ENCODE measurements at regions not wholly inside any gene's neighbourhood (a gene's known extent, or its start where the extent isn't known, plus 50 kb on each side); places are given as distances from the start of the nearest gene placed in this dataset.
"Not testable (repeated sequence)": the region's sequence is repeated elsewhere in the genome, so short reads cannot be mapped to it uniquely, and the experiment has no call there.

- Mint-ChIP-seq H3K4me3 (no peak overlapping the region), H3K4me1 (ENCODE audit: low read depth) (no peaks in the 10 kb centered on the region), H3K27ac (no peak overlapping the region), H3K36me3 (ENCODE audit: insufficient read depth in 2 of 2) (no peaks in the 10 kb centered on the region), H3K27me3 (ENCODE audit: low read depth) (no peaks in the 10 kb centered on the region), H3K9me3 (no peaks in the 10 kb centered on the region)
- DNase-seq = no peak
- ATAC-seq (replicated peaks in 1 of 2) = no peak
These were observed 223.7 kb downstream of the SQOR start for GRCh38 chr15:45858491-45858890.

- no peaks in the 10 kb centered on the region for H3K9me3 Mint-ChIP-seq
- no peak overlapping the region for H3K4me3 Mint-ChIP-seq
- no peaks in the 10 kb centered on the region for H3K4me1 Mint-ChIP-seq (ENCODE audit: low read depth)
- DNase-seq (no peak), ATAC-seq (replicated peaks in 1 of 2) (no peak)
- H3K27ac Mint-ChIP-seq = no peak overlapping the region
- H3K36me3 Mint-ChIP-seq (ENCODE audit: insufficient read depth in 2 of 2) = no peaks in the 10 kb centered on the region
- H3K27me3 Mint-ChIP-seq (ENCODE audit: low read depth) = no peaks in the 10 kb centered on the region
These were observed 227.2 kb downstream of the SQOR start for GRCh38 chr15:45862034-45862433.

GRCh38 chr15:45863881-45864580, 229.2 kb downstream of the SQOR start:
- no peak for ATAC-seq (replicated peaks in 1 of 2)
- Mint-ChIP-seq H3K27ac (no peak overlapping the region), H3K9me3 (peaks cover 0 to 5% of the 10 kb centered on the region in 2 donors), H3K36me3 (ENCODE audit: insufficient read depth in 2 of 2) (no peaks in the 10 kb centered on the region), H3K4me3 (no peak overlapping the region), H3K4me1 (ENCODE audit: low read depth) (no peaks in the 10 kb centered on the region), H3K27me3 (ENCODE audit: low read depth) (no peaks in the 10 kb centered on the region)
- no peak for DNase-seq

- H3K36me3 Mint-ChIP-seq (ENCODE audit: insufficient read depth in 2 of 2) = no peaks in the 10 kb centered on the region
- no peak overlapping the region for H3K4me3 Mint-ChIP-seq
- DNase-seq = no peak
- no peaks in the 10 kb centered on the region for H3K4me1 Mint-ChIP-seq (ENCODE audit: low read depth)
- ATAC-seq (replicated peaks in 1 of 2) = no peak
- H3K27me3 Mint-ChIP-seq (ENCODE audit: low read depth) = no peaks in the 10 kb centered on the region
- no peak overlapping the region for H3K27ac Mint-ChIP-seq
- peaks cover under 1 to 8% of the 10 kb centered on the region in 2 donors for H3K9me3 Mint-ChIP-seq
These were observed 231.8 kb downstream of the SQOR start for GRCh38 chr15:45866616-45867015.

- DNase-seq (no peak), ATAC-seq (replicated peaks in 1 of 2) (no peak)
- H3K4me1 Mint-ChIP-seq (ENCODE audit: low read depth) = no peaks in the 10 kb centered on the region
- H3K27ac Mint-ChIP-seq = no peak overlapping the region
- no peaks in the 10 kb centered on the region for H3K27me3 Mint-ChIP-seq (ENCODE audit: low read depth)
- H3K4me3 Mint-ChIP-seq = no peak overlapping the region
- H3K9me3 Mint-ChIP-seq = peaks cover 3 to 8% of the 10 kb centered on the region in 2 donors
- H3K36me3 Mint-ChIP-seq (ENCODE audit: insufficient read depth in 2 of 2) = no peaks in the 10 kb centered on the region
These were observed 232.5 kb downstream of the SQOR start for GRCh38 chr15:45867281-45867680.

- H3K9me3 Mint-ChIP-seq = peaks cover 6 to 11% of the 10 kb centered on the region in 2 donors
- H3K27me3 Mint-ChIP-seq (ENCODE audit: low read depth) = no peaks in the 10 kb centered on the region
- no peak for DNase-seq
- no peak overlapping the region for H3K27ac Mint-ChIP-seq
- H3K4me3 Mint-ChIP-seq = no peak overlapping the region
- H3K4me1 Mint-ChIP-seq (ENCODE audit: low read depth) = no peaks in the 10 kb centered on the region
- no peaks in the 10 kb centered on the region for H3K36me3 Mint-ChIP-seq (ENCODE audit: insufficient read depth in 2 of 2)
- no peak for ATAC-seq (replicated peaks in 1 of 2)
These were observed 233.4 kb downstream of the SQOR start for GRCh38 chr15:45868109-45868691.

- Mint-ChIP-seq H3K9me3 (peaks cover 6 to 11% of the 10 kb centered on the region in 2 donors), H3K4me1 (ENCODE audit: low read depth) (no peaks in the 10 kb centered on the region), H3K4me3 (no peak overlapping the region), H3K27me3 (ENCODE audit: low read depth) (no peaks in the 10 kb centered on the region), H3K36me3 (ENCODE audit: insufficient read depth in 2 of 2) (no peaks in the 10 kb centered on the region), H3K27ac (no peak overlapping the region)
- no peak for DNase-seq
- no peak for ATAC-seq (replicated peaks in 1 of 2)
These were observed 234.3 kb downstream of the SQOR start for GRCh38 chr15:45869034-45869668.

GRCh38 chr15:45871121-45871855, 236.5 kb downstream of the SQOR start:
- Mint-ChIP-seq H3K36me3 (ENCODE audit: insufficient read depth in 2 of 2) (no peaks in the 10 kb centered on the region), H3K4me3 (no peak overlapping the region), H3K27me3 (ENCODE audit: low read depth) (peaks cover 5% of the 10 kb centered on the region), H3K4me1 (ENCODE audit: low read depth) (no peaks in the 10 kb centered on the region), H3K27ac (no peak overlapping the region), H3K9me3 (peaks cover 9 to 17% of the 10 kb centered on the region in 2 donors)
- no peak for DNase-seq
- ATAC-seq (replicated peaks in 1 of 2) = no peak

GRCh38 chr15:45873781-45874180, 239.0 kb downstream of the SQOR start:
- H3K4me1 Mint-ChIP-seq (ENCODE audit: low read depth) = no peaks in the 10 kb centered on the region
- no peak overlapping the region for H3K4me3 Mint-ChIP-seq
- peaks cover 9 to 16% of the 10 kb centered on the region in 2 donors for H3K9me3 Mint-ChIP-seq
- no peak for DNase-seq
- no peak overlapping the region for H3K27ac Mint-ChIP-seq
- H3K27me3 Mint-ChIP-seq (ENCODE audit: low read depth) = peaks cover 5% of the 10 kb centered on the region
- no peaks in the 10 kb centered on the region for H3K36me3 Mint-ChIP-seq (ENCODE audit: insufficient read depth in 2 of 2)
- ATAC-seq (replicated peaks in 1 of 2) = no peak

- H3K27ac Mint-ChIP-seq; H3K4me1 Mint-ChIP-seq (ENCODE audit: low read depth); ATAC-seq (replicated peaks in 1 of 2); H3K27me3 Mint-ChIP-seq (ENCODE audit: low read depth); H3K4me3 Mint-ChIP-seq; H3K36me3 Mint-ChIP-seq (ENCODE audit: insufficient read depth in 2 of 2); DNase-seq: not testable (repeated sequence)
- H3K9me3 Mint-ChIP-seq = peaks cover 9 to 14% of the 10 kb centered on the region in 2 donors
These were observed 239.7 kb downstream of the SQOR start for GRCh38 chr15:45874566-45874965.

GRCh38 chr15:45884289-45884688, 249.5 kb downstream of the SQOR start:
- Mint-ChIP-seq H3K27me3 (ENCODE audit: low read depth) (no peaks in the 10 kb centered on the region), H3K4me1 (ENCODE audit: low read depth) (no peaks in the 10 kb centered on the region), H3K4me3 (no peak overlapping the region), H3K9me3 (peaks cover 5 to 6% of the 10 kb centered on the region in 2 donors), H3K27ac (no peak overlapping the region), H3K36me3 (ENCODE audit: insufficient read depth in 2 of 2) (no peaks in the 10 kb centered on the region)
- no peak for DNase-seq
- ATAC-seq (replicated peaks in 1 of 2) = no peak

GRCh38 chr15:45884755-45885445, 250.1 kb downstream of the SQOR start:
- Mint-ChIP-seq H3K4me3 (no peak overlapping the region), H3K27me3 (ENCODE audit: low read depth) (no peaks in the 10 kb centered on the region), H3K27ac (no peak overlapping the region), H3K4me1 (ENCODE audit: low read depth) (no peaks in the 10 kb centered on the region), H3K36me3 (ENCODE audit: insufficient read depth in 2 of 2) (no peaks in the 10 kb centered on the region), H3K9me3 (peaks cover 5 to 6% of the 10 kb centered on the region in 2 donors)
- DNase-seq = no peak
- no peak for ATAC-seq (replicated peaks in 1 of 2)

GRCh38 chr15:45885801-45886200, 251.0 kb downstream of the SQOR start:
- Mint-ChIP-seq H3K9me3 (peaks cover 4 to 5% of the 10 kb centered on the region in 2 donors), H3K27me3 (ENCODE audit: low read depth) (no peaks in the 10 kb centered on the region), H3K27ac (no peak overlapping the region), H3K4me1 (ENCODE audit: low read depth) (no peaks in the 10 kb centered on the region), H3K4me3 (no peak overlapping the region), H3K36me3 (ENCODE audit: insufficient read depth in 2 of 2) (no peaks in the 10 kb centered on the region)
- ATAC-seq (replicated peaks in 1 of 2) = no peak
- no peak for DNase-seq
